ENCODE measurements at regions not wholly inside any gene's neighbourhood (a gene's known extent, or its start where the extent isn't known, plus 50 kb on each side); places are given as distances from the start of the nearest gene placed in this dataset.

GRCh38 chr20:19880256-19881079 is 122.4 kb downstream of the RIN2 start:
- ATAC-seq (ENCODE audit: insufficient read depth, low FRiP score) = peak; percentile 48
- no peaks in the 10 kb centered on the region for H3K27me3 ChIP-seq (ENCODE audit: control insufficient read depth in 3 of 3, insufficient read depth in 3 of 3, low read length in 2 of 3)
- H3K36me3 ChIP-seq (ENCODE audit: control insufficient read depth in 4 of 4, insufficient read depth in 4 of 4, low read length in 4 of 4) = no peaks in the 10 kb centered on the region
- peak overlapping the region in 1 of 2 donors; percentile 15 for H3K27ac ChIP-seq (ENCODE audit: low read depth in 1 of 2, low read length in 1 of 2)
- 72 to 84% methylated on average over 10 of the region's 10 CpGs for WGBS, 2 donors
- H3K9me3 ChIP-seq (ENCODE audit: control insufficient read depth in 4 of 4, insufficient read depth in 3 of 4, low read length in 3 of 4) = no peaks in the 10 kb centered on the region
- no peak overlapping the region for H3K9ac ChIP-seq (ENCODE audit: insufficient read depth in 1 of 2, low read length in 2 of 2)
- DNase-seq = no peak
- no peak overlapping the region for H3K4me3 ChIP-seq
- no peak for TF ChIP-seq CTCF (IDR thresholded peaks at IDR 0.05; ENCODE audit: control extremely low read depth, extremely low read depth)
- H3K4me1 ChIP-seq (ENCODE audit: control insufficient read depth in 5 of 5, insufficient read depth in 5 of 5, low read length in 5 of 5) = peaks cover 0 to 14% (median 9%) of the 10 kb centered on the region in 5 donors

GRCh38 chr20:19881080-19881840 is 123.2 kb downstream of the RIN2 start:
- no peak overlapping the region for H3K4me3 ChIP-seq
- no peak overlapping the region for H3K27ac ChIP-seq (ENCODE audit: low read depth in 1 of 2, low read length in 1 of 2)
- DNase-seq = no peak
- no peak overlapping the region for H3K9ac ChIP-seq (ENCODE audit: insufficient read depth in 1 of 2, low read length in 2 of 2)
- 95 to 97% methylated on average over 3 of the region's 3 CpGs for WGBS, 2 donors
- TF ChIP-seq CTCF (IDR thresholded peaks at IDR 0.05; ENCODE audit: control extremely low read depth, extremely low read depth) = no peak
- ATAC-seq (ENCODE audit: insufficient read depth, low FRiP score) = no peak
- H3K4me1 ChIP-seq (ENCODE audit: control insufficient read depth in 5 of 5, insufficient read depth in 5 of 5, low read length in 5 of 5) = peaks cover 0 to 16% (median 8%) of the 10 kb centered on the region in 5 donors
- H3K9me3 ChIP-seq (ENCODE audit: control insufficient read depth in 4 of 4, insufficient read depth in 3 of 4, low read length in 3 of 4) = no peaks in the 10 kb centered on the region
- H3K27me3 ChIP-seq (ENCODE audit: control insufficient read depth in 3 of 3, insufficient read depth in 3 of 3, low read length in 2 of 3) = no peaks in the 10 kb centered on the region
- no peaks in the 10 kb centered on the region for H3K36me3 ChIP-seq (ENCODE audit: control insufficient read depth in 4 of 4, insufficient read depth in 4 of 4, low read length in 4 of 4)

- H3K27me3 ChIP-seq (ENCODE audit: control insufficient read depth in 3 of 3, insufficient read depth in 3 of 3, low read length in 2 of 3) = no peaks in the 10 kb centered on the region
- no peaks in the 10 kb centered on the region for H3K36me3 ChIP-seq (ENCODE audit: control insufficient read depth in 4 of 4, insufficient read depth in 4 of 4, low read length in 4 of 4)
- H3K9me3 ChIP-seq (ENCODE audit: control insufficient read depth in 4 of 4, insufficient read depth in 3 of 4, low read length in 3 of 4) = no peaks in the 10 kb centered on the region
- no peak for DNase-seq
- peaks cover 0 to 22% (median 9%) of the 10 kb centered on the region in 5 donors for H3K4me1 ChIP-seq (ENCODE audit: control insufficient read depth in 5 of 5, insufficient read depth in 5 of 5, low read length in 5 of 5)
- no peak overlapping the region for H3K27ac ChIP-seq (ENCODE audit: low read depth in 1 of 2, low read length in 1 of 2)
- H3K4me3 ChIP-seq = no peak overlapping the region
- ATAC-seq (ENCODE audit: insufficient read depth, low FRiP score) = no peak
- no peak for TF ChIP-seq CTCF (IDR thresholded peaks at IDR 0.05; ENCODE audit: control extremely low read depth, extremely low read depth)
- 76 to 79% methylated on average over 3 of the region's 3 CpGs for WGBS, 2 donors
- H3K9ac ChIP-seq (ENCODE audit: insufficient read depth in 1 of 2, low read length in 2 of 2) = no peak overlapping the region
Measured at GRCh38 chr20:19881990-19882389, 123.9 kb downstream of the RIN2 start.
